ENCODE measurements at regions not wholly inside any gene's neighbourhood (a gene's known extent, or its start where the extent isn't known, plus 50 kb on each side); places are given as distances from the start of the nearest gene placed in this dataset.

DNA sequence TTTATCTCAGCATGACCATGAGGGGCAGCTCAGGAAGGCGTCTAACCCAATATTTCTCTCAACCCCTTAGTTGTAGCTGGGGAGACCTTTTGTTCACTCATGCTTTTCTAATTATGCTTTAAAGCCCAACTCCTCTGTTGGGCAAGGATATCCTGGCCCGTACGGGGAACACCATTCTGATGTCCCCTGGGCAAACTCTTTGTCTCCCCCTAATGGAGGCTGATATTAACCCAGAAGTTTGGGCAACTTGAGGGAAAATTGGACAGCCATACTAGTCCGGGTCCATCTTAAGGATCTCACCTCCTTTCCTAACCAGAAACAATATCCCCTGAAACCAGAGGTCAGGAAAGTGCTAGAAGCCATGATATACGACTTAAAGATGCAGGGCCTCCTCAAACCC is 143.7 kb upstream of the COX10 start:
- no peak for TF ChIP-seq POLR2A (IDR thresholded peaks at IDR 0.05)
- TF ChIP-seq, protein P1, sequence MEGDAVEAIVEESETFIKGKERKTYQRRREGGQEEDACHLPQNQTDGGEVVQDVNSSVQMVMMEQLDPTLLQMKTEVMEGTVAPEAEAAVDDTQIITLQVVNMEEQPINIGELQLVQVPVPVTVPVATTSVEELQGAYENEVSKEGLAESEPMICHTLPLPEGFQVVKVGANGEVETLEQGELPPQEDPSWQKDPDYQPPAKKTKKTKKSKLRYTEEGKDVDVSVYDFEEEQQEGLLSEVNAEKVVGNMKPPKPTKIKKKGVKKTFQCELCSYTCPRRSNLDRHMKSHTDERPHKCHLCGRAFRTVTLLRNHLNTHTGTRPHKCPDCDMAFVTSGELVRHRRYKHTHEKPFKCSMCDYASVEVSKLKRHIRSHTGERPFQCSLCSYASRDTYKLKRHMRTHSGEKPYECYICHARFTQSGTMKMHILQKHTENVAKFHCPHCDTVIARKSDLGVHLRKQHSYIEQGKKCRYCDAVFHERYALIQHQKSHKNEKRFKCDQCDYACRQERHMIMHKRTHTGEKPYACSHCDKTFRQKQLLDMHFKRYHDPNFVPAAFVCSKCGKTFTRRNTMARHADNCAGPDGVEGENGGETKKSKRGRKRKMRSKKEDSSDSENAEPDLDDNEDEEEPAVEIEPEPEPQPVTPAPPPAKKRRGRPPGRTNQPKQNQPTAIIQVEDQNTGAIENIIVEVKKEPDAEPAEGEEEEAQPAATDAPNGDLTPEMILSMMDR (IDR thresholded peaks at IDR 0.05), result no peak

Data from gastroesophageal sphincter (tissue), 3 donors.